Breast epithelium (tissue), 4 donors: ENCODE measurements at regions not wholly inside any gene's neighbourhood (a gene's known extent, or its start where the extent isn't known, plus 50 kb on each side); places are given as distances from the start of the nearest gene placed in this dataset.

Experiments
- DNase-seq, 2 donors: peaks; one replicate each; pipeline ENCODE4 v3.0.0-alpha.2; 2019; ENCODE audit warnings: low spot score in 2 of 2
- H3K27ac ChIP-seq, 2 donors: fragments of 200-600 bp; sonication (generic) in 1 of 2; one replicate each; pipeline ENCODE4 v1.5.1; 2016 to 2019; ENCODE audit warnings: mild to moderate bottlenecking in 1 of 2
- H3K27me3 ChIP-seq, 2 donors: fragments of 200-600 bp; sonication (generic) in 1 of 2; one replicate each; pipeline versions ENCODE4 v1.5.1 to v1.6.0; 2017 to 2019; ENCODE audit warnings: control low read depth in 1 of 2, mild to moderate bottlenecking in 1 of 2
- H3K36me3 ChIP-seq: fragments of 200-600 bp; one replicate; pipeline ENCODE4 v1.5.1; 2019
- H3K4me1 ChIP-seq, 2 donors: fragments of 200-600 bp; sonication (generic); one replicate each; pipeline ENCODE4 v1.5.1; 2016 to 2019; ENCODE audit warnings: control low read depth in 1 of 2
- H3K4me3 ChIP-seq, 3 donors: fragments of 200-600 bp; sonication (generic); 1 replicate in 2 of 3; 2 replicates in 1 of 3; pipeline ENCODE4 v1.5.1; 2016 to 2019; ENCODE audit warnings: mild to moderate bottlenecking in 3 of 3, moderate library complexity in 2 of 3
- H3K9me3 ChIP-seq, 2 donors: fragments of 200-600 bp; sonication (generic) in 1 of 2; one replicate each; pipeline ENCODE4 v1.5.1; 2016 to 2019; ENCODE audit warnings: control low read depth in 1 of 2
- POLR2A ChIP-seq: fragments of 450-650 bp; IDR thresholded peaks from one replicate; pipeline ENCODE4 v1.6.1; 2016; ENCODE audit warnings: antibody characterized with exemption, mild to moderate bottlenecking, moderate library complexity
- POLR2AphosphoS5 ChIP-seq, 3 donors: sonication (generic); formaldehyde crosslinking; IDR thresholded peaks; one replicate each; pipeline ENCODE4 v1.6.1; 2017; ENCODE audit warnings: antibody characterized with exemption in 3 of 3
- intact Hi-C: fragments of 100-400 bp; cut with DNase I; formaldehyde crosslinking; loops from one replicate; pipeline ENCODE4 v1.15.1; 2023; ENCODE audit warnings: low total_unique reads
- TF ChIP-seq, protein P1 (sequence below), 3 donors: fragments of 450-650 bp; IDR thresholded peaks; one replicate each; pipeline ENCODE4 v1.5.1; 2016 to 2017; ENCODE audit warnings: antibody characterized with exemption in 3 of 3, mild to moderate bottlenecking in 3 of 3, moderate library complexity in 3 of 3

GRCh38 chr6:134714679-134715078, 235.2 kb downstream of the ALDH8A1 start:
- intact Hi-C loops: no loop called here
- H3K27ac ChIP-seq: peak overlapping the region in 1 of 2 donors; percentile 38
- no peaks in the 10 kb centered on the region for H3K36me3 ChIP-seq
- DNase-seq: no peak
- H3K9me3 ChIP-seq: peaks cover 0 to 5% of the 10 kb centered on the region in 2 donors
- no peaks in the 10 kb centered on the region for H3K4me1 ChIP-seq
- TF ChIP-seq POLR2A (no peak), POLR2AphosphoS5 (IDR thresholded peaks at IDR 0.05) (no peak)
- TF ChIP-seq, protein P1, sequence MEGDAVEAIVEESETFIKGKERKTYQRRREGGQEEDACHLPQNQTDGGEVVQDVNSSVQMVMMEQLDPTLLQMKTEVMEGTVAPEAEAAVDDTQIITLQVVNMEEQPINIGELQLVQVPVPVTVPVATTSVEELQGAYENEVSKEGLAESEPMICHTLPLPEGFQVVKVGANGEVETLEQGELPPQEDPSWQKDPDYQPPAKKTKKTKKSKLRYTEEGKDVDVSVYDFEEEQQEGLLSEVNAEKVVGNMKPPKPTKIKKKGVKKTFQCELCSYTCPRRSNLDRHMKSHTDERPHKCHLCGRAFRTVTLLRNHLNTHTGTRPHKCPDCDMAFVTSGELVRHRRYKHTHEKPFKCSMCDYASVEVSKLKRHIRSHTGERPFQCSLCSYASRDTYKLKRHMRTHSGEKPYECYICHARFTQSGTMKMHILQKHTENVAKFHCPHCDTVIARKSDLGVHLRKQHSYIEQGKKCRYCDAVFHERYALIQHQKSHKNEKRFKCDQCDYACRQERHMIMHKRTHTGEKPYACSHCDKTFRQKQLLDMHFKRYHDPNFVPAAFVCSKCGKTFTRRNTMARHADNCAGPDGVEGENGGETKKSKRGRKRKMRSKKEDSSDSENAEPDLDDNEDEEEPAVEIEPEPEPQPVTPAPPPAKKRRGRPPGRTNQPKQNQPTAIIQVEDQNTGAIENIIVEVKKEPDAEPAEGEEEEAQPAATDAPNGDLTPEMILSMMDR (IDR thresholded peaks at IDR 0.05): no peak
- H3K27me3 ChIP-seq: no peaks in the 10 kb centered on the region
- peak overlapping the region in 1 of 3 donors; percentile 1 for H3K4me3 ChIP-seq

DNA sequence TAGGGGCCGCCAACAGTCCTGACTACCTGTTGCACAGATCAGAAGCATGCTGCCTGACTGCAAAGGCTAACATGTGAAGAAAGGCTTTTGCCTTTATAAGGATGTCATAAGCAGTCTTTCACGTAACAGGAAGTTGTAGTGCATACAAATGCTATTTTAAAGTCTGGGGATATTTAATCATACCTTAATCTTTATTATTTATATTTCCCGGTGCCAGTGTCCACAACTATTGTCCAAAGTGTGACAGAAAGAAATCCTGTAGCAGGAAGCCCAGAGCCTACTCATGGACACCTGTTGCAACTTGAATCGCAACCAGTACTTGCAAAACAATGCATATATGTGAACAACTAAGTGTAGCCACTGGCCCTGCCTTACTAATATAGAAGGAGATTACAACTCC, 235.8 kb downstream of the ALDH8A1 start:
- Histone ChIP-seq H3K36me3 (no peaks in the 10 kb centered on the region), H3K4me3 (no peak overlapping the region), H3K9me3 (peaks cover 0 to 5% of the 10 kb centered on the region in 2 donors), H3K4me1 (no peaks in the 10 kb centered on the region), H3K27ac (no peak overlapping the region), H3K27me3 (no peaks in the 10 kb centered on the region)
- intact Hi-C loops: no loop called here
- TF ChIP-seq, protein P1 (IDR thresholded peaks at IDR 0.05): no peak
- TF ChIP-seq POLR2AphosphoS5 (IDR thresholded peaks at IDR 0.05) (no peak), POLR2A (no peak)
- DNase-seq: no peak

- H3K27me3 ChIP-seq: no peaks in the 10 kb centered on the region
- H3K9me3 ChIP-seq: peaks cover 0 to 5% of the 10 kb centered on the region in 2 donors
- TF ChIP-seq POLR2A: no peak
- TF ChIP-seq, protein P1 (IDR thresholded peaks at IDR 0.05): no peak
- no peak for TF ChIP-seq POLR2AphosphoS5 (IDR thresholded peaks at IDR 0.05)
- no peaks in the 10 kb centered on the region for H3K4me1 ChIP-seq
- intact Hi-C loops: no loop called here
- no peak overlapping the region for H3K4me3 ChIP-seq
- no peaks in the 10 kb centered on the region for H3K36me3 ChIP-seq
- no peak for DNase-seq
- no peak overlapping the region for H3K27ac ChIP-seq
Observed at GRCh38 chr6:134712311-134712710, 237.6 kb downstream of the ALDH8A1 start.

- no peak overlapping the region for H3K27ac ChIP-seq
- H3K27me3 ChIP-seq: no peaks in the 10 kb centered on the region
- H3K36me3 ChIP-seq: no peaks in the 10 kb centered on the region
- TF ChIP-seq POLR2A: no peak
- TF ChIP-seq, protein P1 (IDR thresholded peaks at IDR 0.05): no peak
- TF ChIP-seq POLR2AphosphoS5 (IDR thresholded peaks at IDR 0.05): no peak
- intact Hi-C loops: no loop called here
- H3K4me3 ChIP-seq: no peak overlapping the region
- no peak for DNase-seq
- H3K9me3 ChIP-seq: no peaks in the 10 kb centered on the region
- no peaks in the 10 kb centered on the region for H3K4me1 ChIP-seq
Observed at GRCh38 chr6:134708079-134708478, 241.8 kb downstream of the ALDH8A1 start.

DNA sequence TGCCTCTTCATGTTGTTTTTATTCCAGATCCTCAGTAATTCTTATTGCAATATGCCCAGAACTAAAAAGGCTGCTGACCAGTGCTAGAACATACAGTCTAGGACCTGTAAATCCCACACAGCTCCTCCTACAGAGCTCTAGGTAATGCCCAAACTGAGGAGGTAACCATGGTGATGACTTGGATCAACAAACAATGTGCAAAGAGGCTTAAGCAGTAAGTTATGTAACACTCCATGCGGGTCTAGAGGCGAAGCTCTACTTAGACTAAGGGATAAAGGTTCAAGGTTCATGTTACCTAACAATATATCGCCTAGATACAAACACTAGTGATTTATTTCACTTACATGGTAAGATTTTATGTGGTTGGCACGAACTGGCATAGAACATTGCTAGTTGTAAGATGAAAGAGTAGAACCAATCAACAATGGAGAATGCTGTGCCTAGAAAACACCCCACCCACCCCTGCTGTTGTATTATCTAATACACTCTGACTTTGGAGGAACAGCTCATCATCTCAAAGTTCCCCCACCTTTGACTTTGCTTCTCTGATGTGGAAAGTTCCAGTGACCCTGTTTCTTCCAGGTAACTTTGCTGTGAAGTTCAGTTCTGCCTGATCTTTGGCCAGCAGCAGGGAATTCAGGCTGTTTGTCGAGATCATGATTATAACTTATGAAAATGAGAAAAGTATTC, 242.4 kb downstream of the ALDH8A1 start:
- no peaks in the 10 kb centered on the region for H3K9me3 ChIP-seq
- TF ChIP-seq, protein P1 (IDR thresholded peaks at IDR 0.05): no peak
- TF ChIP-seq POLR2A (no peak), POLR2AphosphoS5 (IDR thresholded peaks at IDR 0.05) (no peak)
- no peaks in the 10 kb centered on the region for H3K27me3 ChIP-seq
- H3K36me3 ChIP-seq: no peaks in the 10 kb centered on the region
- no peak overlapping the region for H3K4me3 ChIP-seq
- H3K27ac ChIP-seq: no peak overlapping the region
- intact Hi-C loops: no loop called here
- H3K4me1 ChIP-seq: no peaks in the 10 kb centered on the region
- no peak for DNase-seq
